ENCODE measurements at regions not wholly inside any gene's neighbourhood (a gene's known extent, or its start where the extent isn't known, plus 50 kb on each side); places are given as distances from the start of the nearest gene placed in this dataset.
"Not testable (repeated sequence)": the region's sequence is repeated elsewhere in the genome, so short reads cannot be mapped to it uniquely, and the experiment has no call there.

DNA sequence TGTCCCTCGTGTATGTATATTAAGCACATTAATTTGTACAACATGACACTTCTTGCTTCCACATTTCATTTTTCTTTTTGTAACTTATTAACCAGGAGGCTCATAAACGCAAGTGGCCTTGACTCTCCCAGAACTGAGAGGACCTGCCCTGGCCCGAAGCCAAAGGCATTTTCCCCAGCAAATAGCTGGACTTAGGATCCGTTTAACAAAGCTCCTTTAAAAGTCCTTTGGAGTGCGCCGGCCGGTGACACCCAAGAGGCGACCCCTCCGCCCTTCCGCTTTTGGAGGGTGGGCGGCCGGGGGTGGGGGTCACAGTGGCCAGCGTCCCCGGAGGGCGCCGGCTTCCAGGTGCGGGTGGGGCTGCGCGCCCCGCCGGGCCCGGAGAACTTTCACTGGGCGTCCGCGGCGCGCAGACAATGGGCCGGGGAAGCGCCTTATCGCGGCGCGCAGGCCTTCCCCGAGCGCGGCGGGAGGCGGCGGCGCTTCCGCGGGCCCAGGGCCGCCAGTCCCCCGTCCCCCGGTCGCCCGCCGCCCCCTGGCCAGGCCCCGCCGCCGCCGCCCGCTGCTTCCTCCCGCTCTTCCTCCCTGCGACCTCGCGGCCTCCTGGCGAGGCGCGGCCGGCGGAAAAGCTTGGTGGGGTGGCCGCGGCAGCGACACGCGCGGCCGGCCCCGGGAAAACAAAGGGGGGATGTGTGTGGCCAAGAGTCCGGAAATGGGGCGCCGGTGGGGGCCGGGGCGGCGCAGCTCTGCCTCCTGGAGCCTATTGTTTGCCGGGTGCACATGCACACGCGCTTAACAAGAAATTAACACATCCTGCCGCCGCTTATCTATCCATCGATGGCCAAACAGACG lies 613.4 kb downstream of the MCTP2 start:
- DNase-seq (ENCODE audit: low read depth) = peak; percentile 24

DNA sequence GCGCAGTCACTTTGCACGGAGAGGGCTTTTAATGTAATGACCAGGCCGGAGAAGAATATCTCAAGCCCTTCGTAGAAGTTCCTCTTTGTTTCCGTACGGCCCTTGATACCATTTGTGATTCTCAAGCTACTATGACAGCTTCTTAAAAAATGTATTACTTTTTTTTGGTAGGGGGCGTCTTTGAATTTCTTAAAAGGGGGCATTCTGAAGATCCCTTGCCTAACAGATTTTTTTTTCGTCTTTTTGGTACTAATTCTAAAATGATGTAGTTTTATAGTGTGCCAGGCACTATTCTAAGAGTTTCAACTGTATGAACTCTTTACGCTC lies 614.0 kb downstream of the MCTP2 start:
- no peak for DNase-seq (ENCODE audit: low read depth)

GRCh38 chr15:94847325-94847724 lies 616.0 kb downstream of the MCTP2 start:
- DNase-seq (ENCODE audit: low read depth) = no peak

- no peak for DNase-seq (ENCODE audit: low read depth)
Measured at GRCh38 chr15:94848054-94848453, 616.7 kb downstream of the MCTP2 start.

GRCh38 chr15:94855018-94855408 lies 623.7 kb downstream of the MCTP2 start:
- no peak for DNase-seq (ENCODE audit: low read depth)

DNA sequence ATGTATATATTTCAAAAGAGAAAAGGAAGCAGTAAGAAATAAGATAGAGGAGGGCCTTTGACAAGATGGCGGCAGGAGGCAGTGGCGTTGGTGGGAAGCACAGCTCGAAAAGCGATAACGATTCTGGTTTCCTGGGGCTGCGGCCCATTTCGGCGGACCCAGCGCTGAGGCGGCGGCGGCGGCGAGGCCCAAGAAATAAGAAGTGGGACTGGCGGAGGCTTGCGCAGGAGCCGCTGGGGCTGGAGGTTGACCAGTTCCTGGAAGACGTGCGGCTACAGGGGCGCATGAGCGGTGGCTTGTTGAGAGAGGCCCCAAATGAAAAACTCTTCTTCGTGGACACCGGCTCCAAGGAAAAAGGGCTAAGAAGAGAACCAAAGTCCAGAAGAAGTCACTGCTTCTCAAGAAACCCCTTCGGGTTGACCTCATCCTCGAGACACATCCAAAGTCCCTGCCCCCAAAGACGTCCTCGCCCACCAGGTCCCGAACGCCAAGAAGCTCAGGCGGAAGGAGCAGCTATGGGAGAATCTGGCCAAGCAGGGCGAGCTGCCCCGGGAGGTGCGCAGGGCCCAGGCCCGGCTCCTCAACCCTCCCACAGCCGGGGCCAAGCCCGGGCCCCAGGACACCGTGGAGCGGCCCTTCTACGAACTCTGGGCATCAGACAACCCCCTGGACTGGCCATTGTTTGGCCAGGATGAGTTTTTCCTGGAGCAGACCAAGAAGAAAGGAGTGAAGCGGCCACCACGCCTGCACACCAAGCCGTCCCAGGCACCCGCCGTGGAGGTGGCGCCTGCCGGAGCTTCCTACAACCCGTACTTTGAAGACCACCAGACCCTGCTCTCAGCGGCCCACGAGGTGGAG lies 624.3 kb downstream of the MCTP2 start:
- DNase-seq (ENCODE audit: low read depth) = no peak

DNA sequence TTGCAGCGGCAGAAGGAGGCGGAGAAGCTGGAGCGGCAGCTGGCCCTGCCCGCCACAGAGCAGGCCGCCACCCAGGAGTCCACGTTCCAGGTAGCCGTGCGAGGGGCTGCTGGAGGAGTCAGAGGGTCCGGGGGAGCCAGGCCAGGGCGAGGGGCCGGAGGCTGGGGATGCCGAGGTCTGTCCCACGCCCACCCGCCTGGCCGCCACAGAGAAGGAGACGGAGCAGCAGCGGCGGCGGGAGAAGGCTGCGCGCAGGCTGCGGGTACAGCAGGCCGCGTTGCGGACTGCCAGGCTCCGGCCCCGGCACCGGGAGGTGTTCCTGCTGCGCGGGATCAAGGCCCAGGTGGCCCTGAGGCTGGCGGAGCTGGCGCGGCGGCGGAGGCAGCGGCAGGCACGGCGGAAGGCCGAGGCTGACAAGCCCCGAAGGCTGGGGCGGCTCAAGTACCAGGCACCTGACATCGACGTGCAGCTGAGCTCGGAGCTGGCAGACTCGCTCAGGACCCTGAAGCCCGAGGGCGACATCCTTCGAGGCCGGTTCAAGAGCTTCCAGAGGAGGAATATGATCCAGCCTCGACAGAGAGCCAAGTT lies 625.0 kb downstream of the MCTP2 start:
- DNase-seq (ENCODE audit: low read depth) = no peak

DNA sequence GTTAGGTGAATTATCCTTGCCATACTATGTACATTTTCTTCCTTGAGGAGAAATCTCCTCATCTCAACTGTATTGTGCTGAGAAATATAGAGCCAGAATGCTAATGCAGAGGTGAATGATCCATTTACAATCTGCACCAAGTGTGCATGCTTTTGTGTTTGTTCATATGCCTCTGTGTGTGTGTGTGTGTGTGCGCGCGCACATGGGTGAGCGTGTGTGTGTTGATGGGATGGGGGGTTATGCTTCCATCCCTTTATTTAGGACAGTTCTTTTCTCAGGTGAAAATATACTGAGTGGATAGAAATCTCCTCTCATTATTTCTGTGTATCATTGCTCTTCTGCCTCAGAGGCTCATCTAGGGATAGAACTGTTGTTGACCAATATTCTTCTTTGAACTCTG lies 626.1 kb downstream of the MCTP2 start:
- DNase-seq (ENCODE audit: low read depth) = no peak

GRCh38 chr15:94858011-94858410 lies 626.6 kb downstream of the MCTP2 start:
- no peak for DNase-seq (ENCODE audit: low read depth)

GRCh38 chr15:94858449-94858848 lies 627.1 kb downstream of the MCTP2 start:
- DNase-seq (ENCODE audit: low read depth) = no peak

- DNase-seq (ENCODE audit: low read depth) = no peak
Measured at GRCh38 chr15:94858920-94859319, 627.6 kb downstream of the MCTP2 start.

GRCh38 chr15:94864600-94864999 lies 633.2 kb downstream of the MCTP2 start:
- DNase-seq (ENCODE audit: low read depth) = no peak

GRCh38 chr15:94868265-94868664 lies 636.9 kb downstream of the MCTP2 start:
- DNase-seq (ENCODE audit: low read depth) = not testable (repeated sequence)

- DNase-seq (ENCODE audit: low read depth) = no peak
Measured at GRCh38 chr15:94875550-94875949, 644.2 kb downstream of the MCTP2 start.

GRCh38 chr15:94877833-94878232 lies 646.5 kb downstream of the MCTP2 start:
- DNase-seq (ENCODE audit: low read depth) = no peak

DNA sequence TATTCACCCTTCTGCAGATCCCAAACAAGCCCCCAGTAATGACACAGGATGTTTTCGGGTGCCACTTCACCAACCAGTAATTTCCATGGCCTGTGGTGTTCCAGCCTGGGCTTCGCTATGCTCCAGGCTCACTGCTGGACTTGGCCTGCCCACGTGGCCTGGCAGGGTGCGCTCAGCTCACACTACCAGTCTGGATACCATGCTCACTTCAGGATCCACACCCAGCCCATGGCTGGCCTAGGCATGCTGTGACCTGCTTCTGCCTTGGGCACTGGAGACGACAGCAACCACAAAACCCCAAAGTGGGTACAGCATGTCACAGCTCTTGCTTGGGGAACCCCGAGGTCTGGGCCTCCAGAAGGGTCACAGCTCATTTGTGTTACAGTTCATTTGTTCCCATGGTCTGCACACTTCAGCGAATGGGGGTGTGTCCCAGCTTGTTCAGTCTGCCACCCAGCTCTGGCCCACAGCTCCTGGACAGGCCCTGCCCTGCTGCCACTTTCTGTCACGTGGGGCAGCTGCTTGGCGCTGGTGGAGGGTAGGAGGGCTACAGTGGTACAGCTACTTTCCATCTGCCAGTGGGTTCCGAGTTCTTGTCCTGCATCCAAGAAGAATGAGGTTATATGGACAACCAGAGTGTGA lies 650.8 kb downstream of the MCTP2 start:
- no peak for DNase-seq (ENCODE audit: low read depth)

GRCh38 chr15:94887391-94887790 lies 656.0 kb downstream of the MCTP2 start:
- no peak for DNase-seq (ENCODE audit: low read depth)

GRCh38 chr15:94889153-94889552 lies 657.8 kb downstream of the MCTP2 start:
- no peak for DNase-seq (ENCODE audit: low read depth)

- DNase-seq (ENCODE audit: low read depth) = no peak
Measured at GRCh38 chr15:94893091-94893490, 661.7 kb downstream of the MCTP2 start.

DNA sequence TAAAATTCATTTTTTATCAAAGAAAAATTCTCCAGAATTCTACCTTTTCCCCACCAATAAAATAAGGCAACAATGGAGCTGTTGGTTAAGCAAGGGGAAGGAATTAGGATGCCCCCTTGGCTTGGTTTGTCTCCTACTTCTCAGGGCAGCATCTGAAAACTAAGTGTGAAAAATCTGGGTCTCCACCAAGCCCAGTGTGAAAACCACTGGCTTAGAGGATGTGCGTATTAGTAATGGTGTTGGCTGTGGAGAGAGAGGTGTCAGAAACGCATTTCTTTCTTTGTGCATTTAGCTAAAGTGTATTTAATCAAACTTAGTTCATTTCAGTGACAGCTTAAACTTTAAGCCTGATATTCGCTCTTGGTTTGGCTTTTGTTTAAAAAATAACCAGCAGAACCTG lies 662.7 kb downstream of the MCTP2 start:
- no peak for DNase-seq (ENCODE audit: low read depth)

GRCh38 chr15:94909510-94909909 lies 678.1 kb downstream of the MCTP2 start:
- no peak for DNase-seq (ENCODE audit: low read depth)

- DNase-seq (ENCODE audit: low read depth) = no peak
Measured at GRCh38 chr15:94910166-94910565, 678.8 kb downstream of the MCTP2 start.

All from RPMI7951 (cell line).